ENCODE measurements at regions not wholly inside any gene's neighbourhood (a gene's known extent, or its start where the extent isn't known, plus 50 kb on each side); places are given as distances from the start of the nearest gene placed in this dataset.

GRCh38 chr1:193489191-193489590 lies 302.8 kb upstream of the B3GALT2 start:
- no peaks in the 10 kb centered on the region for H3K4me1 ChIP-seq (ENCODE audit: insufficient read depth, low read length)
- no peaks in the 10 kb centered on the region for H3K27me3 ChIP-seq (ENCODE audit: insufficient read depth, low read length)
- no peak overlapping the region for H3K4me3 ChIP-seq (ENCODE audit: low read length)
- H3K9me3 ChIP-seq (ENCODE audit: low read depth, low read length) = no peaks in the 10 kb centered on the region

GRCh38 chr1:193487722-193488121 lies 301.3 kb upstream of the B3GALT2 start:
- no peaks in the 10 kb centered on the region for H3K4me1 ChIP-seq (ENCODE audit: insufficient read depth, low read length)
- no peaks in the 10 kb centered on the region for H3K27me3 ChIP-seq (ENCODE audit: insufficient read depth, low read length)
- no peaks in the 10 kb centered on the region for H3K9me3 ChIP-seq (ENCODE audit: low read depth, low read length)
- no peak overlapping the region for H3K4me3 ChIP-seq (ENCODE audit: low read length)

GRCh38 chr1:193486671-193487229 lies 300.3 kb upstream of the B3GALT2 start:
- Histone ChIP-seq H3K27me3 (ENCODE audit: insufficient read depth, low read length) (no peaks in the 10 kb centered on the region), H3K4me1 (ENCODE audit: insufficient read depth, low read length) (no peaks in the 10 kb centered on the region), H3K4me3 (ENCODE audit: low read length) (no peak overlapping the region), H3K9me3 (ENCODE audit: low read depth, low read length) (no peaks in the 10 kb centered on the region)

- Histone ChIP-seq H3K27me3 (ENCODE audit: insufficient read depth, low read length) (no peaks in the 10 kb centered on the region), H3K4me3 (ENCODE audit: low read length) (no peak overlapping the region), H3K9me3 (ENCODE audit: low read depth, low read length) (no peaks in the 10 kb centered on the region), H3K4me1 (ENCODE audit: insufficient read depth, low read length) (no peaks in the 10 kb centered on the region)
These were observed 294.3 kb upstream of the B3GALT2 start for GRCh38 chr1:193480755-193481154.

- Histone ChIP-seq H3K9me3 (ENCODE audit: low read depth, low read length) (no peaks in the 10 kb centered on the region), H3K27me3 (ENCODE audit: insufficient read depth, low read length) (no peaks in the 10 kb centered on the region), H3K4me1 (ENCODE audit: insufficient read depth, low read length) (no peaks in the 10 kb centered on the region), H3K4me3 (ENCODE audit: low read length) (no peak overlapping the region)
These were observed 292.8 kb upstream of the B3GALT2 start for GRCh38 chr1:193479187-193479586.

GRCh38 chr1:193476748-193477147 lies 290.3 kb upstream of the B3GALT2 start:
- Histone ChIP-seq H3K4me3 (ENCODE audit: low read length) (no peak overlapping the region), H3K27me3 (ENCODE audit: insufficient read depth, low read length) (no peaks in the 10 kb centered on the region), H3K9me3 (ENCODE audit: low read depth, low read length) (no peaks in the 10 kb centered on the region), H3K4me1 (ENCODE audit: insufficient read depth, low read length) (no peaks in the 10 kb centered on the region)

GRCh38 chr1:193473932-193474331 lies 287.5 kb upstream of the B3GALT2 start:
- H3K4me1 ChIP-seq (ENCODE audit: insufficient read depth, low read length) = no peaks in the 10 kb centered on the region
- no peaks in the 10 kb centered on the region for H3K27me3 ChIP-seq (ENCODE audit: insufficient read depth, low read length)
- H3K9me3 ChIP-seq (ENCODE audit: low read depth, low read length) = no peaks in the 10 kb centered on the region
- no peak overlapping the region for H3K4me3 ChIP-seq (ENCODE audit: low read length)

- no peaks in the 10 kb centered on the region for H3K9me3 ChIP-seq (ENCODE audit: low read depth, low read length)
- no peaks in the 10 kb centered on the region for H3K27me3 ChIP-seq (ENCODE audit: insufficient read depth, low read length)
- H3K4me3 ChIP-seq (ENCODE audit: low read length) = no peak overlapping the region
- no peaks in the 10 kb centered on the region for H3K4me1 ChIP-seq (ENCODE audit: insufficient read depth, low read length)
These were observed 286.5 kb upstream of the B3GALT2 start for GRCh38 chr1:193472838-193473398.

GRCh38 chr1:193472430-193472829 lies 286.0 kb upstream of the B3GALT2 start:
- Histone ChIP-seq H3K9me3 (ENCODE audit: low read depth, low read length) (no peaks in the 10 kb centered on the region), H3K4me3 (ENCODE audit: low read length) (no peak overlapping the region), H3K27me3 (ENCODE audit: insufficient read depth, low read length) (no peaks in the 10 kb centered on the region), H3K4me1 (ENCODE audit: insufficient read depth, low read length) (no peaks in the 10 kb centered on the region)

GRCh38 chr1:193471981-193472380 lies 285.6 kb upstream of the B3GALT2 start:
- no peaks in the 10 kb centered on the region for H3K27me3 ChIP-seq (ENCODE audit: insufficient read depth, low read length)
- H3K9me3 ChIP-seq (ENCODE audit: low read depth, low read length) = no peaks in the 10 kb centered on the region
- H3K4me1 ChIP-seq (ENCODE audit: insufficient read depth, low read length) = no peaks in the 10 kb centered on the region
- H3K4me3 ChIP-seq (ENCODE audit: low read length) = no peak overlapping the region

GRCh38 chr1:193463326-193463932 lies 277.0 kb upstream of the B3GALT2 start:
- Histone ChIP-seq H3K4me1 (ENCODE audit: insufficient read depth, low read length) (peaks cover 11% of the 10 kb centered on the region), H3K9me3 (ENCODE audit: low read depth, low read length) (no peaks in the 10 kb centered on the region), H3K4me3 (ENCODE audit: low read length) (no peak overlapping the region), H3K27me3 (ENCODE audit: insufficient read depth, low read length) (no peaks in the 10 kb centered on the region)

GRCh38 chr1:193462629-193463320 lies 276.4 kb upstream of the B3GALT2 start:
- Histone ChIP-seq H3K27me3 (ENCODE audit: insufficient read depth, low read length) (no peaks in the 10 kb centered on the region), H3K4me1 (ENCODE audit: insufficient read depth, low read length) (peaks cover 11% of the 10 kb centered on the region), H3K9me3 (ENCODE audit: low read depth, low read length) (no peaks in the 10 kb centered on the region), H3K4me3 (ENCODE audit: low read length) (no peak overlapping the region)

- peaks cover 11% of the 10 kb centered on the region for H3K4me1 ChIP-seq (ENCODE audit: insufficient read depth, low read length)
- H3K27me3 ChIP-seq (ENCODE audit: insufficient read depth, low read length) = no peaks in the 10 kb centered on the region
- no peaks in the 10 kb centered on the region for H3K9me3 ChIP-seq (ENCODE audit: low read depth, low read length)
- H3K4me3 ChIP-seq (ENCODE audit: low read length) = no peak overlapping the region
These were observed 272.2 kb upstream of the B3GALT2 start for GRCh38 chr1:193458628-193459027.

- H3K4me3 ChIP-seq (ENCODE audit: low read length) = no peak overlapping the region
- peaks cover 6% of the 10 kb centered on the region for H3K4me1 ChIP-seq (ENCODE audit: insufficient read depth, low read length)
- H3K9me3 ChIP-seq (ENCODE audit: low read depth, low read length) = no peaks in the 10 kb centered on the region
- no peaks in the 10 kb centered on the region for H3K27me3 ChIP-seq (ENCODE audit: insufficient read depth, low read length)
These were observed 271.3 kb upstream of the B3GALT2 start for GRCh38 chr1:193457676-193458075.

GRCh38 chr1:193456811-193457280 lies 270.4 kb upstream of the B3GALT2 start:
- Histone ChIP-seq H3K9me3 (ENCODE audit: low read depth, low read length) (no peaks in the 10 kb centered on the region), H3K27me3 (ENCODE audit: insufficient read depth, low read length) (no peaks in the 10 kb centered on the region), H3K4me1 (ENCODE audit: insufficient read depth, low read length) (peaks cover 4% of the 10 kb centered on the region), H3K4me3 (ENCODE audit: low read length) (no peak overlapping the region)

Data from mononuclear cell (primary cell).